HG03095 (cell line): ENCODE measurements at regions not wholly inside any gene's neighbourhood (a gene's known extent, or its start where the extent isn't known, plus 50 kb on each side); places are given as distances from the start of the nearest gene placed in this dataset.
"Not testable (repeated sequence)": the region's sequence is repeated elsewhere in the genome, so short reads cannot be mapped to it uniquely, and the experiment has no call there.

Source experiments
- ATAC-seq: cut with Tn5 transposase; IDR thresholded peaks from one replicate; pipeline ENCODE4 v1.9.1; 2021; ENCODE audit warnings: moderate library complexity; ENCODE audit not compliant: unreplicated experiment

- ATAC-seq, result no peak
Measured at GRCh38 chr1:81183051-81183450, 617.7 kb upstream of the ADGRL2 start.

GRCh38 chr1:81179242-81179641 is 621.5 kb upstream of the ADGRL2 start:
- ATAC-seq, result no peak

GRCh38 chr1:81178431-81179093 is 622.2 kb upstream of the ADGRL2 start:
- not testable (repeated sequence) for ATAC-seq

- no peak for ATAC-seq
Measured at GRCh38 chr1:81174811-81175476, 625.8 kb upstream of the ADGRL2 start.

GRCh38 chr1:81174052-81174451 is 626.7 kb upstream of the ADGRL2 start:
- no peak for ATAC-seq

- no peak for ATAC-seq
Measured at GRCh38 chr1:81172483-81172882, 628.3 kb upstream of the ADGRL2 start.

GRCh38 chr1:81170721-81171120 is 630.0 kb upstream of the ADGRL2 start:
- ATAC-seq, result no peak

GRCh38 chr1:81165963-81166362 is 634.8 kb upstream of the ADGRL2 start:
- no peak for ATAC-seq

GRCh38 chr1:81160696-81161095 is 640.0 kb upstream of the ADGRL2 start:
- ATAC-seq, result no peak

GRCh38 chr1:81158592-81158991 is 642.1 kb upstream of the ADGRL2 start:
- no peak for ATAC-seq

- no peak for ATAC-seq
Measured at GRCh38 chr1:81157686-81158085, 643.0 kb upstream of the ADGRL2 start.

- ATAC-seq, result no peak
Measured at GRCh38 chr1:81156887-81157286, 643.8 kb upstream of the ADGRL2 start.

- no peak for ATAC-seq
Measured at GRCh38 chr1:81155131-81155530, 645.6 kb upstream of the ADGRL2 start.

- no peak for ATAC-seq
Measured at GRCh38 chr1:81151206-81151605, 649.5 kb upstream of the ADGRL2 start.

- no peak for ATAC-seq
Measured at GRCh38 chr1:81149649-81150325, 650.9 kb upstream of the ADGRL2 start.

- no peak for ATAC-seq
Measured at GRCh38 chr1:81144240-81144825, 656.4 kb upstream of the ADGRL2 start.

GRCh38 chr1:81142099-81142826 is 658.5 kb upstream of the ADGRL2 start:
- no peak for ATAC-seq

GRCh38 chr1:81135524-81135923 is 665.2 kb upstream of the ADGRL2 start:
- ATAC-seq, result no peak

GRCh38 chr1:81129776-81130175 is 671.0 kb upstream of the ADGRL2 start:
- ATAC-seq, result no peak

GRCh38 chr1:81129366-81129765 is 671.4 kb upstream of the ADGRL2 start:
- ATAC-seq, result no peak

GRCh38 chr1:81128079-81128478 is 672.7 kb upstream of the ADGRL2 start:
- ATAC-seq, result no peak
